ENCODE measurements at regions not wholly inside any gene's neighbourhood (a gene's known extent, or its start where the extent isn't known, plus 50 kb on each side); places are given as distances from the start of the nearest gene placed in this dataset.

DNA sequence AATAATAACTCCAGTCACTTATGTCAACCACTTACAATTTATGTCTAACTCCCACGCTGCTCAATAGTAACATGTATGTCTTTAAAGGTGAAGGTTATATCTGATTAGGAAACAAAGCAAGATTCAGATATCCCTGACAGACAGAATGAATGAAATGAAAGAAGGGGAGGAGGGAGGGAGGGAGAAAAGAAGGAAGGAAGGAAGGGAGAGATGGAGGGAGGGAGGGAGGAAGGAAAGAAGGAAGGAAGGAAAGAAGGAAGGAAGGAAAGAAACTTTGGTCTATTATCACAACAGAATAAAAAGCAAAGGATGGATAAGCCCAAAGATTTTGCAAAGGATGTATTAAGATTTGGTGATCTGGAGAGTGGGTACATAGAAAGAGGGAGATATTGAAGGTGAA is 433.3 kb downstream of the PRKD1 start:
- TF ChIP-seq, protein P1, sequence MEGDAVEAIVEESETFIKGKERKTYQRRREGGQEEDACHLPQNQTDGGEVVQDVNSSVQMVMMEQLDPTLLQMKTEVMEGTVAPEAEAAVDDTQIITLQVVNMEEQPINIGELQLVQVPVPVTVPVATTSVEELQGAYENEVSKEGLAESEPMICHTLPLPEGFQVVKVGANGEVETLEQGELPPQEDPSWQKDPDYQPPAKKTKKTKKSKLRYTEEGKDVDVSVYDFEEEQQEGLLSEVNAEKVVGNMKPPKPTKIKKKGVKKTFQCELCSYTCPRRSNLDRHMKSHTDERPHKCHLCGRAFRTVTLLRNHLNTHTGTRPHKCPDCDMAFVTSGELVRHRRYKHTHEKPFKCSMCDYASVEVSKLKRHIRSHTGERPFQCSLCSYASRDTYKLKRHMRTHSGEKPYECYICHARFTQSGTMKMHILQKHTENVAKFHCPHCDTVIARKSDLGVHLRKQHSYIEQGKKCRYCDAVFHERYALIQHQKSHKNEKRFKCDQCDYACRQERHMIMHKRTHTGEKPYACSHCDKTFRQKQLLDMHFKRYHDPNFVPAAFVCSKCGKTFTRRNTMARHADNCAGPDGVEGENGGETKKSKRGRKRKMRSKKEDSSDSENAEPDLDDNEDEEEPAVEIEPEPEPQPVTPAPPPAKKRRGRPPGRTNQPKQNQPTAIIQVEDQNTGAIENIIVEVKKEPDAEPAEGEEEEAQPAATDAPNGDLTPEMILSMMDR (IDR thresholded peaks at IDR 0.05; ENCODE audit: low read depth, low read length), result no peak
- in situ Hi-C loops (cut with HindIII; ENCODE audit: low sequenced_read_pairs), result no loop called here
- no peak for DNase-seq (ENCODE audit: low read depth, low spot score)
- no peak overlapping the region for H3K4me3 ChIP-seq (ENCODE audit: low read depth, low read length)

DNA sequence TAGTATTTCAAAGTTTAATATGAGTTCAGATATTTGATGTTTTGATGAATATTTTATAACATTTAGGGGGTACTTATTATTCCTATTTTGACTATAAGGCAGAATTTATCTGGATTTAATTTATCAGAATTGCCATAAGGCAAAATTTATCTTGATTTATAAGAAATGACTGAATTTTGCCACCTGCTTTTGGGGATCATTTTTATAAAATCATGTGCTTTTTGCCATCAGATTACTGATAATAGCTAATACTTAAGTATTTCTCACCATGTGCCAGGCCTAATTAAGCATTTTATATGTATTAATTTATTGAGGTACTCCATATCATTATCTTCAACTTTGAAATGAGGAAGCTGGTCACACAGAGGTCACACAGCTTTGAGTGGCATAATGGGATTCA is 423.7 kb downstream of the PRKD1 start:
- no peak overlapping the region for H3K4me3 ChIP-seq (ENCODE audit: low read depth, low read length)
- in situ Hi-C loops (cut with HindIII; ENCODE audit: low sequenced_read_pairs), result no loop called here
- TF ChIP-seq, protein P1 (IDR thresholded peaks at IDR 0.05; ENCODE audit: low read depth, low read length), result no peak
- no peak for DNase-seq (ENCODE audit: low read depth, low spot score)

DNA sequence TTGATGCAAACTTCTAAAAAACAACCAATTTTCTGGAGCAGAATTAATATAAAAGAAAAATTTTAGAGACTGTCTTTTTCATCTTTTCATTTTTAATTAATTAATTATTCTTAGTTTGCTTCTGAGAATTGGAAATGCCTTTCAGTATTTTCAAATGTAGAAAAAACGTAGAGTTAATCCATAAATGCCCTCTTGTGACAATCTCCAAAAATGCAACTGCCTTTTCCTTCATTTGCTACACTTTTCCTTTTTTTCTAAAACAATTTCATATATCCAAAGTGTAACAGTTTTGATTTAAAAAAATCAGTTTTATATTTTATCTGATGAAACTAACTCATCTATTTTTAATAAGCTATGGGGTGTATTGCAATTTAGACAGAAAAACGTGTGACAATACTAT is 409.3 kb downstream of the PRKD1 start:
- in situ Hi-C loops (cut with HindIII; ENCODE audit: low sequenced_read_pairs), result no loop called here
- peak; percentile 19 for DNase-seq (ENCODE audit: low read depth, low spot score)
- TF ChIP-seq, protein P1 (IDR thresholded peaks at IDR 0.05; ENCODE audit: low read depth, low read length), result peak; percentile 44
- no peak overlapping the region for H3K4me3 ChIP-seq (ENCODE audit: low read depth, low read length)

DNA sequence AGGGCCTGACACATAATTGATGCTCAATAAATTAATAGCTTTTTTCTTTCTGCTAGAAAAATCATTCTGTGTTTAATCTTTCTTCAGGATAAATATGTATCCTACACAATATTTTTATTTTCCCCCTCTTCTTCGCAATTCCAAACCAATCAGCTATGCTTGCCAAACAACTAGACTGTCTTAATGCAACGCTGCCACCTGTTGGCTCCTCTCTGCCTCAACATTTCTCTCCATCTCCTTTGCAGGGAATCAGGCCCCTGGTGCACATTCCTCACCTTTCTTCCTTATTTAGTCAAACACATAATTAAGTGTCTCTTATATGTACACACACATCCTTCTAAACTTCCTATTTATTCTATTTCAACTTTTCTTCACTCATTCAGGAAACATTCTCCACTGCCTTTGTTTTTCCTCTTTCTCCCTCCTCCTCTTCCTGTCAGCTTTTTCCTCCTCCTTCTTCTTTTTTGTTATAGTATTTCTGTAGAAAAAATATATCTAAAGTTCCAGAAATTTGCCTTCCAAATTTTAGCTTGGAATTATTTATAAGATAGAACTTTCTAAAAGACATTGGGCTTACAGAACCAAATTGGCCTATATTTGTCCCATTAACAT is 406.0 kb downstream of the PRKD1 start:
- TF ChIP-seq, protein P1 (IDR thresholded peaks at IDR 0.05; ENCODE audit: low read depth, low read length), result peak; percentile 47
- no peak overlapping the region for H3K4me3 ChIP-seq (ENCODE audit: low read depth, low read length)
- in situ Hi-C loops (cut with HindIII; ENCODE audit: low sequenced_read_pairs), result no loop called here
- no peak for DNase-seq (ENCODE audit: low read depth, low spot score)

All from astrocyte of the spinal cord (primary cell).